ENCODE measurements at regions not wholly inside any gene's neighbourhood (a gene's known extent, or its start where the extent isn't known, plus 50 kb on each side); places are given as distances from the start of the nearest gene placed in this dataset.
"Not testable (repeated sequence)": the region's sequence is repeated elsewhere in the genome, so short reads cannot be mapped to it uniquely, and the experiment has no call there.

GRCh38 chr21:9881430-9881829 lies 640.0 kb upstream of the TPTE start:
- H3K4me3 Mint-ChIP-seq; H3K27me3 Mint-ChIP-seq; H3K4me1 Mint-ChIP-seq (ENCODE audit: low read depth in 2 of 2); DNase-seq; ATAC-seq (replicated peaks); H3K36me3 Mint-ChIP-seq (ENCODE audit: insufficient read depth); H3K27ac Mint-ChIP-seq: not testable (repeated sequence)
- H3K9me3 Mint-ChIP-seq: peaks cover 13 to 28% of the 10 kb centered on the region in 2 donors

GRCh38 chr21:9883047-9883446 lies 638.3 kb upstream of the TPTE start:
- not testable (repeated sequence) for DNase-seq; ATAC-seq (replicated peaks); H3K4me1 Mint-ChIP-seq (ENCODE audit: low read depth in 2 of 2); H3K36me3 Mint-ChIP-seq (ENCODE audit: insufficient read depth); H3K4me3 Mint-ChIP-seq; H3K27me3 Mint-ChIP-seq; H3K27ac Mint-ChIP-seq
- H3K9me3 Mint-ChIP-seq: peaks cover 13 to 28% of the 10 kb centered on the region in 2 donors

GRCh38 chr21:9883571-9884282 lies 637.7 kb upstream of the TPTE start:
- not testable (repeated sequence) for H3K27me3 Mint-ChIP-seq; H3K4me1 Mint-ChIP-seq (ENCODE audit: low read depth in 2 of 2); H3K27ac Mint-ChIP-seq; DNase-seq; ATAC-seq (replicated peaks); H3K4me3 Mint-ChIP-seq; H3K36me3 Mint-ChIP-seq (ENCODE audit: insufficient read depth)
- peaks cover 13 to 28% of the 10 kb centered on the region in 2 donors for H3K9me3 Mint-ChIP-seq

- not testable (repeated sequence) for DNase-seq; ATAC-seq (replicated peaks); H3K36me3 Mint-ChIP-seq (ENCODE audit: insufficient read depth); H3K27ac Mint-ChIP-seq; H3K27me3 Mint-ChIP-seq; H3K4me3 Mint-ChIP-seq; H3K4me1 Mint-ChIP-seq (ENCODE audit: low read depth in 2 of 2)
- H3K9me3 Mint-ChIP-seq: peaks cover 6 to 21% of the 10 kb centered on the region in 2 donors
These were observed 632.9 kb upstream of the TPTE start for GRCh38 chr21:9888500-9888899.

GRCh38 chr21:9903579-9903978 lies 617.8 kb upstream of the TPTE start:
- not testable (repeated sequence) for H3K4me3 Mint-ChIP-seq; H3K27ac Mint-ChIP-seq; H3K36me3 Mint-ChIP-seq (ENCODE audit: insufficient read depth); DNase-seq; ATAC-seq (replicated peaks); H3K27me3 Mint-ChIP-seq; H3K4me1 Mint-ChIP-seq (ENCODE audit: low read depth in 2 of 2)
- H3K9me3 Mint-ChIP-seq: peaks cover 5 to 29% of the 10 kb centered on the region in 2 donors

GRCh38 chr21:9914135-9914534 lies 607.2 kb upstream of the TPTE start:
- not testable (repeated sequence) for H3K9me3 Mint-ChIP-seq; H3K27ac Mint-ChIP-seq; ATAC-seq (replicated peaks); H3K36me3 Mint-ChIP-seq (ENCODE audit: insufficient read depth); H3K4me3 Mint-ChIP-seq; H3K4me1 Mint-ChIP-seq (ENCODE audit: low read depth in 2 of 2); DNase-seq; H3K27me3 Mint-ChIP-seq

- not testable (repeated sequence) for H3K4me1 Mint-ChIP-seq (ENCODE audit: low read depth in 2 of 2); H3K36me3 Mint-ChIP-seq (ENCODE audit: insufficient read depth); H3K4me3 Mint-ChIP-seq; H3K27me3 Mint-ChIP-seq; DNase-seq; H3K27ac Mint-ChIP-seq; H3K9me3 Mint-ChIP-seq; ATAC-seq (replicated peaks)
These were observed 601.9 kb upstream of the TPTE start for GRCh38 chr21:9919446-9919845.

GRCh38 chr21:9943639-9944038 lies 577.7 kb upstream of the TPTE start:
- not testable (repeated sequence) for ATAC-seq (replicated peaks); H3K4me3 Mint-ChIP-seq; DNase-seq; H3K27ac Mint-ChIP-seq; H3K4me1 Mint-ChIP-seq (ENCODE audit: low read depth in 2 of 2); H3K27me3 Mint-ChIP-seq; H3K36me3 Mint-ChIP-seq (ENCODE audit: insufficient read depth)
- peaks cover 6 to 24% of the 10 kb centered on the region in 2 donors for H3K9me3 Mint-ChIP-seq

GRCh38 chr21:9946057-9946456 lies 575.3 kb upstream of the TPTE start:
- not testable (repeated sequence) for H3K36me3 Mint-ChIP-seq (ENCODE audit: insufficient read depth); H3K4me3 Mint-ChIP-seq; ATAC-seq (replicated peaks); H3K27me3 Mint-ChIP-seq; H3K27ac Mint-ChIP-seq; H3K4me1 Mint-ChIP-seq (ENCODE audit: low read depth in 2 of 2); DNase-seq
- H3K9me3 Mint-ChIP-seq: peaks cover 10 to 36% of the 10 kb centered on the region in 2 donors

GRCh38 chr21:9949510-9950289 lies 571.7 kb upstream of the TPTE start:
- peaks cover 5 to 40% of the 10 kb centered on the region in 2 donors for H3K9me3 Mint-ChIP-seq
- not testable (repeated sequence) for DNase-seq; ATAC-seq (replicated peaks); H3K27ac Mint-ChIP-seq; H3K36me3 Mint-ChIP-seq (ENCODE audit: insufficient read depth); H3K27me3 Mint-ChIP-seq; H3K4me3 Mint-ChIP-seq; H3K4me1 Mint-ChIP-seq (ENCODE audit: low read depth in 2 of 2)

- not testable (repeated sequence) for H3K36me3 Mint-ChIP-seq (ENCODE audit: insufficient read depth); H3K27me3 Mint-ChIP-seq; ATAC-seq (replicated peaks); H3K27ac Mint-ChIP-seq; DNase-seq; H3K4me1 Mint-ChIP-seq (ENCODE audit: low read depth in 2 of 2); H3K4me3 Mint-ChIP-seq
- peaks cover 5 to 40% of the 10 kb centered on the region in 2 donors for H3K9me3 Mint-ChIP-seq
These were observed 571.0 kb upstream of the TPTE start for GRCh38 chr21:9950363-9950762.

- not testable (repeated sequence) for DNase-seq; ATAC-seq (replicated peaks); H3K9me3 Mint-ChIP-seq; H3K36me3 Mint-ChIP-seq (ENCODE audit: insufficient read depth); H3K4me1 Mint-ChIP-seq (ENCODE audit: low read depth in 2 of 2); H3K27me3 Mint-ChIP-seq; H3K4me3 Mint-ChIP-seq; H3K27ac Mint-ChIP-seq
These were observed 562.6 kb upstream of the TPTE start for GRCh38 chr21:9958791-9959190.

GRCh38 chr21:9959220-9959964 lies 562.0 kb upstream of the TPTE start:
- not testable (repeated sequence) for H3K4me3 Mint-ChIP-seq; H3K4me1 Mint-ChIP-seq (ENCODE audit: low read depth in 2 of 2); ATAC-seq (replicated peaks); DNase-seq; H3K27me3 Mint-ChIP-seq; H3K36me3 Mint-ChIP-seq (ENCODE audit: insufficient read depth); H3K9me3 Mint-ChIP-seq; H3K27ac Mint-ChIP-seq

All from effector memory CD8-positive, alpha-beta T cell (primary cell).